OCI-LY1 (cell line): ENCODE measurements at regions not wholly inside any gene's neighbourhood (a gene's known extent, or its start where the extent isn't known, plus 50 kb on each side); places are given as distances from the start of the nearest gene placed in this dataset.

Source experiments
- H2AFZ ChIP-seq: fragments of 200-600 bp; sonication (generic), shearing (Covaris generic); 2 replicates; pipeline ENCODE4 v1.6.0; 2014; ENCODE audit warnings: antibody characterized with exemption, mild to moderate bottlenecking, low read length
- H3F3A ChIP-seq: fragments of 200-600 bp; sonication (generic), shearing (Covaris generic); 2 replicates; pipeline ENCODE4 v1.6.0; 2014; ENCODE audit warnings: mild to moderate bottlenecking, antibody characterized with exemption, low read length, moderate library complexity; ENCODE audit not compliant: insufficient read depth
- H3K27ac ChIP-seq: fragments of 200-600 bp; sonication (generic); 2 replicates; pipeline ENCODE4 v1.5.1; 2014; ENCODE audit warnings: low read length, mixed run types, mild to moderate bottlenecking, low read depth; ENCODE audit not compliant: poor library complexity, severe bottlenecking
- H3K27me3 ChIP-seq: fragments of 200-600 bp; sonication (generic); 2 replicates; pipeline ENCODE4 v1.6.0; 2014; ENCODE audit warnings: antibody characterized with exemption, mild to moderate bottlenecking, low read length, moderate library complexity; ENCODE audit not compliant: insufficient read depth
- H3K36me3 ChIP-seq: fragments of 200-600 bp; sonication (generic); 2 replicates; pipeline ENCODE4 v1.6.1; 2014; ENCODE audit warnings: mild to moderate bottlenecking, antibody characterized with exemption, low read length, moderate library complexity, mixed read lengths; ENCODE audit not compliant: insufficient read depth
- H3K4me1 ChIP-seq: fragments of 200-600 bp; sonication (generic); 2 replicates; pipeline ENCODE4 v1.5.1; 2014; ENCODE audit warnings: mild to moderate bottlenecking, low read length, moderate library complexity; ENCODE audit not compliant: insufficient read depth, severe bottlenecking
- H3K4me2 ChIP-seq: fragments of 200-600 bp; sonication (generic), shearing (Covaris generic); 2 replicates; pipeline ENCODE4 v1.6.1; 2014; ENCODE audit warnings: low read length
- H3K4me3 ChIP-seq: fragments of 200-600 bp; sonication (generic); 2 replicates; pipeline ENCODE4 v1.5.1; 2014; ENCODE audit warnings: low read length, low read depth, mild to moderate bottlenecking, mixed read lengths; ENCODE audit not compliant: poor library complexity, severe bottlenecking
- H3K79me2 ChIP-seq: fragments of 200-600 bp; shearing (Covaris generic); 2 replicates; pipeline ENCODE4 v1.6.1; 2016; ENCODE audit warnings: mixed run types, low read length, mixed read lengths; ENCODE audit not compliant: insufficient read depth
- H3K9ac ChIP-seq: fragments of 200-600 bp; sonication (generic), shearing (Covaris generic); 2 replicates; pipeline ENCODE4 v1.6.1; 2014; ENCODE audit warnings: mild to moderate bottlenecking, low read length, mixed read lengths
- H3K9me2 ChIP-seq: fragments of 200-600 bp; sonication (generic), shearing (Covaris generic); 2 replicates; pipeline ENCODE4 v1.6.1; 2014; ENCODE audit warnings: low read depth, mild to moderate bottlenecking, low read length, mixed read lengths
- H3K9me3 ChIP-seq: fragments of 200-600 bp; shearing (Covaris generic); 2 replicates; pipeline ENCODE4 v1.6.1; 2014; ENCODE audit warnings: low read length, mixed read lengths
- H4K20me1 ChIP-seq: fragments of 200-600 bp; sonication (generic), shearing (Covaris generic); 2 replicates; pipeline ENCODE4 v1.6.0; 2016; ENCODE audit warnings: mild to moderate bottlenecking, low read length; ENCODE audit not compliant: insufficient read depth
- CTCF ChIP-seq: fragments of 200-600 bp; sonication (generic), shearing (Covaris generic); IDR thresholded peaks from 2 replicates; pipeline ENCODE4 v1.5.1; 2017; ENCODE audit warnings: mild to moderate bottlenecking, antibody characterized with exemption, low read length, moderate library complexity, mixed read lengths
- EZH2 ChIP-seq: fragments of 200-600 bp; sonication (generic), shearing (Covaris generic); IDR thresholded peaks from 2 replicates; pipeline ENCODE4 v1.8.0; 2017; ENCODE audit warnings: borderline replicate concordance, mixed run types, mild to moderate bottlenecking, antibody characterized with exemption, low read length, moderate library complexity, mixed read lengths

- no peak overlapping the region for H3K9ac ChIP-seq
- H3K79me2 ChIP-seq = no peaks in the 10 kb centered on the region
- no peak overlapping the region for H3K4me3 ChIP-seq
- no peaks in the 10 kb centered on the region for H3K4me1 ChIP-seq
- no peaks in the 10 kb centered on the region for H3K9me2 ChIP-seq
- H4K20me1 ChIP-seq = no peaks in the 10 kb centered on the region
- H3K27me3 ChIP-seq = peaks cover 4% of the 10 kb centered on the region; the same call in 1 of the 2 replicates
- H3F3A ChIP-seq = no peaks in the 10 kb centered on the region
- H3K27ac ChIP-seq = no peak overlapping the region
- H2AFZ ChIP-seq = no peak overlapping the region
- no peak overlapping the region for H3K4me2 ChIP-seq
- no peaks in the 10 kb centered on the region for H3K36me3 ChIP-seq
- TF ChIP-seq EZH2 = no peak
- no peak for TF ChIP-seq CTCF
- H3K9me3 ChIP-seq = no peaks in the 10 kb centered on the region
These were observed 1461.1 kb downstream of the BRD1 start for GRCh38 chr22:48366591-48366990.

- H2AFZ ChIP-seq = no peak overlapping the region
- peaks cover 4% of the 10 kb centered on the region; the same call in 1 of the 2 replicates for H3K27me3 ChIP-seq
- no peaks in the 10 kb centered on the region for H3F3A ChIP-seq
- no peaks in the 10 kb centered on the region for H3K4me1 ChIP-seq
- H3K9ac ChIP-seq = no peak overlapping the region
- H3K4me2 ChIP-seq = no peak overlapping the region
- no peaks in the 10 kb centered on the region for H3K36me3 ChIP-seq
- H3K9me3 ChIP-seq = no peaks in the 10 kb centered on the region
- H3K4me3 ChIP-seq = no peak overlapping the region
- H3K79me2 ChIP-seq = no peaks in the 10 kb centered on the region
- H3K27ac ChIP-seq = no peak overlapping the region
- no peaks in the 10 kb centered on the region for H3K9me2 ChIP-seq
- no peaks in the 10 kb centered on the region for H4K20me1 ChIP-seq
- TF ChIP-seq EZH2 = no peak
- no peak for TF ChIP-seq CTCF
These were observed 1461.6 kb downstream of the BRD1 start for GRCh38 chr22:48366056-48366455.

- H3K4me2 ChIP-seq = no peak overlapping the region
- no peak overlapping the region for H3K9ac ChIP-seq
- H4K20me1 ChIP-seq = no peaks in the 10 kb centered on the region
- H3K36me3 ChIP-seq = no peaks in the 10 kb centered on the region
- H3K27ac ChIP-seq = no peak overlapping the region
- no peaks in the 10 kb centered on the region for H3K9me3 ChIP-seq
- H3K4me1 ChIP-seq = no peaks in the 10 kb centered on the region
- no peaks in the 10 kb centered on the region for H3F3A ChIP-seq
- H3K4me3 ChIP-seq = no peak overlapping the region
- H3K79me2 ChIP-seq = no peaks in the 10 kb centered on the region
- peaks cover 4% of the 10 kb centered on the region; the same call in 1 of the 2 replicates for H3K27me3 ChIP-seq
- no peak for TF ChIP-seq EZH2
- no peak for TF ChIP-seq CTCF
- H3K9me2 ChIP-seq = no peaks in the 10 kb centered on the region
- no peak overlapping the region for H2AFZ ChIP-seq
These were observed 1462.3 kb downstream of the BRD1 start for GRCh38 chr22:48365386-48365785.
